Activated CD8-positive, alpha-beta T cell treated with anti-CD3 and anti-CD28 coated beads for 36 hours (primary cell): ENCODE measurements at regions not wholly inside any gene's neighbourhood (a gene's known extent, or its start where the extent isn't known, plus 50 kb on each side); places are given as distances from the start of the nearest gene placed in this dataset.

Experiments
- ATAC-seq: fragments of 200-7000 bp; cut with Tn5 transposase; one replicate; pipeline ENCODE4 v1.10.0; 2021; ENCODE audit warnings: mild to moderate bottlenecking, moderate library complexity
- CTCF ChIA-PET: fragments of 350-600 bp; sonication (Branson Sonifier 250); formaldehyde crosslinking; loops from one replicate; lab custom pipeline; 2021; ENCODE audit warnings: antibody characterized with exemption; lab: Charles Lee
- POLR2A ChIA-PET: fragments of 350-600 bp; sonication (Branson Sonifier 250); formaldehyde crosslinking; loops from one replicate; lab custom pipeline; 2021; ENCODE audit warnings: antibody characterized with exemption; lab: Charles Lee
- DNase-seq: peaks from one replicate; pipeline ENCODE4 v3.0.0-alpha.2; 2020
- H3K27ac Mint-ChIP-seq: one replicate; pipeline ENCODE4 v1.8.0; 2021; ENCODE audit warnings: mild to moderate bottlenecking, mixed read lengths
- H3K27me3 Mint-ChIP-seq: one replicate; pipeline ENCODE4 v1.8.0; 2021; ENCODE audit warnings: mixed read lengths
- H3K36me3 Mint-ChIP-seq: one replicate; pipeline ENCODE4 v1.8.0; 2021; ENCODE audit warnings: low read depth, mixed read lengths
- H3K4me1 Mint-ChIP-seq: one replicate; pipeline ENCODE4 v1.8.0; 2021; ENCODE audit warnings: low read depth, mixed read lengths
- H3K4me3 Mint-ChIP-seq: one replicate; pipeline ENCODE4 v1.8.0; 2021; ENCODE audit warnings: mild to moderate bottlenecking, moderate library complexity, mixed read lengths
- H3K9me3 Mint-ChIP-seq: one replicate; pipeline ENCODE4 v1.8.0; 2021; ENCODE audit warnings: mixed read lengths
- intact Hi-C: fragments of 100-400 bp; cut with micrococcal nuclease; formaldehyde crosslinking; loops from one replicate; pipeline ENCODE4 v1.10.0; 2022
- TF ChIP-seq, protein P1 (sequence below): fragments of 200-600 bp; IDR thresholded peaks from one replicate; pipeline ENCODE4 v1.8.0; 2022; ENCODE audit warnings: antibody characterized with exemption, mild to moderate bottlenecking

DNA sequence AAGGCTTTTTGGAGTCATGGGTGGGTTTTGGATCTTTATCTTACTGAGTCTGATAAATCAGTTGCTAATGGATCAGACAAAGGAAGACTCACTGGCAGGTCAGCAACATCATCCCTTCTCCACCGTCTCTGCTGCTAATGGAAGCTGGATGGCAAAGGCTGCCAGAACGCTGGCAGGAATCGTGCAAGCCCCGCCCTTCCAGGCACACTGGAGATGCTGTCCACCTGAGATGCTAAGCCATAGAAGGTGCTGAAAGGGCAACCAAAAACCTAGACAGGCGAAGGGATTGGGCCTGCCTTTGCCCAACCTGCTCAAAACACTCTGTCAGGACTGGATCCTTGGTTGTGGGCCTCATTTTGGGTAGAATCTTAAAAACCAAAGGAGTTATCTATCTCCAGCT lies 139.5 kb upstream of the FSTL4 start:
- Mint-ChIP-seq H3K4me3 (no peak overlapping the region), H3K36me3 (no peaks in the 10 kb centered on the region), H3K9me3 (no peaks in the 10 kb centered on the region), H3K27me3 (peaks cover 14% of the 10 kb centered on the region), H3K4me1 (no peaks in the 10 kb centered on the region), H3K27ac (no peak overlapping the region)
- TF ChIP-seq, protein P1, sequence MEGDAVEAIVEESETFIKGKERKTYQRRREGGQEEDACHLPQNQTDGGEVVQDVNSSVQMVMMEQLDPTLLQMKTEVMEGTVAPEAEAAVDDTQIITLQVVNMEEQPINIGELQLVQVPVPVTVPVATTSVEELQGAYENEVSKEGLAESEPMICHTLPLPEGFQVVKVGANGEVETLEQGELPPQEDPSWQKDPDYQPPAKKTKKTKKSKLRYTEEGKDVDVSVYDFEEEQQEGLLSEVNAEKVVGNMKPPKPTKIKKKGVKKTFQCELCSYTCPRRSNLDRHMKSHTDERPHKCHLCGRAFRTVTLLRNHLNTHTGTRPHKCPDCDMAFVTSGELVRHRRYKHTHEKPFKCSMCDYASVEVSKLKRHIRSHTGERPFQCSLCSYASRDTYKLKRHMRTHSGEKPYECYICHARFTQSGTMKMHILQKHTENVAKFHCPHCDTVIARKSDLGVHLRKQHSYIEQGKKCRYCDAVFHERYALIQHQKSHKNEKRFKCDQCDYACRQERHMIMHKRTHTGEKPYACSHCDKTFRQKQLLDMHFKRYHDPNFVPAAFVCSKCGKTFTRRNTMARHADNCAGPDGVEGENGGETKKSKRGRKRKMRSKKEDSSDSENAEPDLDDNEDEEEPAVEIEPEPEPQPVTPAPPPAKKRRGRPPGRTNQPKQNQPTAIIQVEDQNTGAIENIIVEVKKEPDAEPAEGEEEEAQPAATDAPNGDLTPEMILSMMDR = no peak
- ChIA-PET POLR2A (no interaction called here), CTCF (no interaction called here)
- intact Hi-C loops = loop anchor here (10.0 kb wide), 2 partner anchors 113 to 183 kb away; no protein-coding TSS in a partner anchor
- DNase-seq (no peak), ATAC-seq (no peak)

DNA sequence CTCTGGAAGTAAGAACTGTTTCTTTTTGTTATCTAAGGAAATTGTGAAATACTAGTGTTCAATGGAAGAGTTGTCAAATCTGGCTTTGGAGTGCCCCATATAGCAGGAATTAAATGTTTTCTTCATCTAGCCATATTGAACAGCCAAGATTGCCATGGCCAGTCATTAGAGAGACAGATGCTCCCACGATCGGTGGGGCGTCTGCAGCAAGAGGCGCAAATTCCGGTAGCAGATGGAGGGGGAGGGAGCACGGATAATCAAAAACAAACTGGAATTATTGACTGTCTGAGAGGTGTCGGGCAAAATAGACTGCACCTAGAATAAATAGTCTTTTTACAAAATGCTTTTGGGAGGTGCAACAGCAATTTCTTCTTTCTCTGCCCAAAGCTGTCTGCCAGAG lies 139.1 kb upstream of the FSTL4 start:
- intact Hi-C loops = loop anchor here (10.0 kb wide), 2 partner anchors 113 to 183 kb away; no protein-coding TSS in a partner anchor
- ATAC-seq (no peak), DNase-seq (no peak)
- CTCF ChIA-PET = no interaction called here
- H3K27ac Mint-ChIP-seq = no peak overlapping the region
- POLR2A ChIA-PET = no interaction called here
- H3K36me3 Mint-ChIP-seq = no peaks in the 10 kb centered on the region
- H3K27me3 Mint-ChIP-seq = peaks cover 12% of the 10 kb centered on the region
- no peaks in the 10 kb centered on the region for H3K9me3 Mint-ChIP-seq
- H3K4me1 Mint-ChIP-seq = no peaks in the 10 kb centered on the region
- H3K4me3 Mint-ChIP-seq = no peak overlapping the region
- TF ChIP-seq, protein P1 = no peak

DNA sequence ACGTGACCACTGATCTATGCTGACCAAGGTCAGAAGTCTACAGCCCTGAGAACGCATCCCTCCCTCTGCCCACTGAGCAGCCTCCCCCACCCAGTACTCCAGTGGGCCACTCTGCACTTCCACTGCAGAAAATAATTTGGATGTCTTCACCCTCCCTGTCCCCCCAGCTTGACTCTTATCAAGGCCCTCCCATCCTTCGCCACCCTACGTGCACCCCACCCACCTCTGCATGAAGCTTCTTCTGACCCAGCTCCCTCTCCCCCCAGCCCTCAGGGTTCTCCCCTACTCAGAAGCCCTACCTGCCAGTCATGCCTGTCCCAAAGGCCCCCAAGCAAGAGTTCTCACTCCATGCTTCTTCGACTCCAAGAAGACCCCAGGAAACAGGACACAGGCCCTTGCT lies 138.5 kb upstream of the FSTL4 start:
- ATAC-seq (no peak), DNase-seq (no peak)
- Mint-ChIP-seq H3K27me3 (peaks cover 11% of the 10 kb centered on the region), H3K9me3 (no peaks in the 10 kb centered on the region), H3K4me1 (no peaks in the 10 kb centered on the region), H3K27ac (no peak overlapping the region), H3K36me3 (no peaks in the 10 kb centered on the region), H3K4me3 (no peak overlapping the region)
- CTCF ChIA-PET = no interaction called here
- POLR2A ChIA-PET = no interaction called here
- intact Hi-C loops = loop anchor here (10.0 kb wide), 2 partner anchors 114 to 184 kb away; no protein-coding TSS in a partner anchor
- TF ChIP-seq, protein P1 = no peak

DNA sequence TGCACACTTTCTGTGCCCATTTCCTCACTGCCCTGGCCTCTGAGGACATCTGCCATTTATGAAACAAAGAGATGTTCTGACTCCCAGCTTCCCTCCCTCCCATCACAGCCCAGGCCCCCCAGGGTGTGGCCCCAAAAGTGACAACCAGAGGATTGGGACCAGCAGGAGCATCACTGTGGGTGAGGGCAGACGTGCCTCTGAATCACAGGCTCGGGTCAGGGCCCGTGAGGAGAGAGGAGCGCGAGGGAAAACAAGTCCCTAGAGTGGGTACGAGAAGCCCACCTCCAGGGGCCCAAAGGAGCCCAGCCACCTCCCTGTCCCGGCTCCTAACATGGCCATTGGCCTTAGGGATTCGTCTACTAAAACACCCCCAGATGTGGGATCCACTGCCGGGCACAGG lies 138.0 kb upstream of the FSTL4 start:
- Mint-ChIP-seq H3K9me3 (no peaks in the 10 kb centered on the region), H3K27ac (no peak overlapping the region), H3K4me3 (no peak overlapping the region), H3K4me1 (no peaks in the 10 kb centered on the region), H3K27me3 (peaks cover 9% of the 10 kb centered on the region), H3K36me3 (no peaks in the 10 kb centered on the region)
- ATAC-seq (no peak), DNase-seq (no peak)
- intact Hi-C loops = loop anchor here (10.0 kb wide), 2 partner anchors 114 to 184 kb away; no protein-coding TSS in a partner anchor
- ChIA-PET CTCF (no interaction called here), POLR2A (no interaction called here)
- TF ChIP-seq, protein P1 = no peak

DNA sequence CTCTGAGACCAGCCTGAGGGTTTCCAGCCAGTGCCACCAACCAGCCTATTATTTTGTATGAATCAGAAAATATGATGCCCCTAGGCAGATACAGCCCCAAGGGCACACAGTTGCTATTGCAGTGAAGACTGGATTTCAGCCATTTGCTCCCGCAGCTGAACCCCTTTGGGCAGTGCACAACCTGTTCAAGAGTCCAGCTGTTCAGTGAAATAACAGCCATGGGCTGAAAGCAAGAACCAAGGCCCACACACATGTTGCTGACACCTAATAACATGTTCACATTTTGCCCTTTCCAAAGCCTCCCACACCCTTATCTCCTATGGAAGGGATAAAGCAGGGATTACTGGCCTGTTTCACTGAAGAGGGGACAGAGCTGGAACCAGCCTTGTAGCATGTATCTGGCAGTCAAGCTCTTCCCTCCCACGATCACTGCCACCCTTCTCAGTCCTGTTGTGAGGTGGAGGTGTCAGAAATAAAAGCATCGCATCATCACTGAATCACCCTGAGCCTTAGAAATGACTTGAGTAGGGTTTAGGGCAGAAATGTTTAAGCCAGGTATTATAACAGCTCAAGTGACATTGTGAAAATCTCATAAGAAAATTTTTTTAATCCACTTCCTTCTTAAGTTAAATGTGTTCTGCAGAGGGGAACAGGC lies 137.1 kb upstream of the FSTL4 start:
- peak; percentile 9 for DNase-seq
- H3K9me3 Mint-ChIP-seq = no peaks in the 10 kb centered on the region
- intact Hi-C loops = no loop called here
- TF ChIP-seq, protein P1 = no peak
- no peak overlapping the region for H3K4me3 Mint-ChIP-seq
- no peaks in the 10 kb centered on the region for H3K36me3 Mint-ChIP-seq
- ATAC-seq = no peak
- H3K4me1 Mint-ChIP-seq = no peaks in the 10 kb centered on the region
- peaks cover 2% of the 10 kb centered on the region for H3K27me3 Mint-ChIP-seq
- POLR2A ChIA-PET = no interaction called here
- no peak overlapping the region for H3K27ac Mint-ChIP-seq
- CTCF ChIA-PET = no interaction called here
